ENCODE measurements at regions not wholly inside any gene's neighbourhood (a gene's known extent, or its start where the extent isn't known, plus 50 kb on each side); places are given as distances from the start of the nearest gene placed in this dataset.
"Not testable (repeated sequence)": the region's sequence is repeated elsewhere in the genome, so short reads cannot be mapped to it uniquely, and the experiment has no call there.

DNA sequence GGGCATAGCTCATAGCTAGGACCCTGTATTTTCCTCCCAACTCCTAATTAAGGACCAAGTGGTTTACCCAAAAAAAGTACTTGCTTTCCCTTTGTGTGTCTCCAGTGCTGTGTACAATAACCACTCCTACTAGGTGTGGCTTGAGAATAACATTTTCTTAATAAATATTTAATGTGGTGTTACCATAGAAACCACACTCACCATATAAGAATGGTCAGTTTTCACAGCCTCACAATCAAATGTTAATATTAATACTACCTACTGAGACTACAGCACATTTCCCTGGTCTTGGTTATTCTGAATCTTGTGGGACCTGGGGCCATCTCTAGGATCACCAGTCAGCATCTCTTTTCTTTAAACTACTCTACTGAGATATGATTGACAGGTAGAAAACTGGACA lies 83.5 kb upstream of the BCAR3 start:
- TF ChIP-seq, protein P1, sequence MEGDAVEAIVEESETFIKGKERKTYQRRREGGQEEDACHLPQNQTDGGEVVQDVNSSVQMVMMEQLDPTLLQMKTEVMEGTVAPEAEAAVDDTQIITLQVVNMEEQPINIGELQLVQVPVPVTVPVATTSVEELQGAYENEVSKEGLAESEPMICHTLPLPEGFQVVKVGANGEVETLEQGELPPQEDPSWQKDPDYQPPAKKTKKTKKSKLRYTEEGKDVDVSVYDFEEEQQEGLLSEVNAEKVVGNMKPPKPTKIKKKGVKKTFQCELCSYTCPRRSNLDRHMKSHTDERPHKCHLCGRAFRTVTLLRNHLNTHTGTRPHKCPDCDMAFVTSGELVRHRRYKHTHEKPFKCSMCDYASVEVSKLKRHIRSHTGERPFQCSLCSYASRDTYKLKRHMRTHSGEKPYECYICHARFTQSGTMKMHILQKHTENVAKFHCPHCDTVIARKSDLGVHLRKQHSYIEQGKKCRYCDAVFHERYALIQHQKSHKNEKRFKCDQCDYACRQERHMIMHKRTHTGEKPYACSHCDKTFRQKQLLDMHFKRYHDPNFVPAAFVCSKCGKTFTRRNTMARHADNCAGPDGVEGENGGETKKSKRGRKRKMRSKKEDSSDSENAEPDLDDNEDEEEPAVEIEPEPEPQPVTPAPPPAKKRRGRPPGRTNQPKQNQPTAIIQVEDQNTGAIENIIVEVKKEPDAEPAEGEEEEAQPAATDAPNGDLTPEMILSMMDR (conservative IDR thresholded peaks at IDR 0.05; ENCODE audit: low read depth, low read length) = no peak
- no peak for DNase-seq (ENCODE audit: low read depth)
- no peak overlapping the region for H3K4me3 ChIP-seq (ENCODE audit: low read depth, low read length)

DNA sequence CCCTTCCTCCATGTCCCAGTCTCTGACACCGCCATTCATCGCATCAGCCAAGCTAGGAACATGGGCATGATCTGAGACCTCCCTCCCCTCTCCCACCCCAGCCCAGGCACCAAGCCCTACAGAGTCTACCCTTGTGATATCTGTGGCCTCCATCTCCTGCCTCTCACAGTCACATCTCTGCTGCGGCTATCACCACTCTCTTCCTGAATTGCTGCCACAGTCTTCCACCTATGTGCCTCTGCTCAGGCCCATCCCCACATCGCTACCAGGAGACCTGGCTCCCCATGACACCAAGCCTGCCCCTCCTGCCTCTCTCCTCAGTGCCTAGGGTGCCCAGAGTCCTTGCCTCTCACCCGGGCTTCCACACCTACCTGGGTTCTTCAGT lies 82.7 kb upstream of the BCAR3 start:
- H3K4me3 ChIP-seq (ENCODE audit: low read depth, low read length) = no peak overlapping the region
- DNase-seq (ENCODE audit: low read depth) = no peak
- TF ChIP-seq, protein P1 (conservative IDR thresholded peaks at IDR 0.05; ENCODE audit: low read depth, low read length) = no peak

DNA sequence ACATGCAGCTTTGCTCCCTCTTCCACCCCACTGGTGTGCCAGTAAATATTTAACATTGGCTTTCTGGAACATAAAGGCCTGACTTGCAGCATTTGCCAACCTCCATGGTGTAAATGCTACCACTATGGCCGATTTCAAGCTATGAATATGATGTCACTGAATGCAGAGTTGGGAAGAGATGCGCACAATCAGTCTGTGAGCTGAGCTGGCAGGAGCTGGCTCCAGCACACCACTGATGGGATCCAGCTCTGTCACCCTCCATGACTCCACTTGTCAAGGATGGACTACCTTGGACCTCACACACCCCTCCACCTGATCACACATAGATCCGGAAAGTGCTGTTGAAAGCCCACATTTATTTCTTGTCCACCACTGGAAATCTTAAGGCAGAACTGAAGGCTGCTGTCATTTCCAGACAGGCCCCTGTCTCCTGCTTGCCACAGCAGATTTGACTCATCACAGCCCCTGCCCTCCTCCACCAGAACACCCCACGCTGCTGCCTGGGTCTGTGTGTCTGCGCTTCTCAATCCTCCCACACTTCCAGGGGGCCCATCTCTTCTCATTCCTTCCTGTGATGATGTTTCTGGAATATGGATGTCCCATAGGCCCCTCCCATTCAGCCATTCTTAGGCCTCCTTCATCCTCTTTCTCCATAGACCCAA lies 82.2 kb upstream of the BCAR3 start:
- TF ChIP-seq, protein P1 (conservative IDR thresholded peaks at IDR 0.05; ENCODE audit: low read depth, low read length) = no peak
- DNase-seq (ENCODE audit: low read depth) = no peak
- no peak overlapping the region for H3K4me3 ChIP-seq (ENCODE audit: low read depth, low read length)

DNA sequence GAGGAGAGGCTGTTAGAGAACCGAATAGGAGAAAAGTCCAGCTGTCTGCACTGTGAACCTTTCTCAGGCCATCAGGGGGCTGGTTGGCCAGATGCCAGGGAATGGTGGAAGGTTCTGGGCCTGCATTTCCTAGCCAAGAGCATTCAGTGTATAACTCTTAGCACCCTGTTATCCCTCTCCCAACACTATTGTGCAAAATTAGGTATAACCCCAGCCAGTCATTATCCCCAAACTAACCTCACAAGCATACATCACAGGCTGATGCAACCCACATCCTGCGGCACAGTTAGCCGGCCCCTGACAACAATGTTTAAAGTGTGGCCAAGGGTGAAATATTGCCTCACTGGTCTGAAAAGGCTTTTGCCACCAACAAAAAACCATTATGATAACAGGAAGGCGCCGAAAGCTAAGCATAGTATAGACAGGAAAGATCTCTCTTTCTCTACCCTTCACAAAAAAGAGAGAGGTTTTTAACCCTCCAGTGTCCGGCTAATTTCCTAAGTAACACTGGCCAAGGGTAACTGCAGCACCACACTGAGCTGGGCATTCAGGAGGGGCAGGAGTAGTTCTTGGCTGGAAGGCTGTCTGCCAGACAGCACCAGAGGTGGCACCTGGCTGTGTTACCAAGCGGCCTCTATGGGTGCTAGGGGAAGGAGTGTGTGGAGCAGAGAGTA lies 77.3 kb upstream of the BCAR3 start:
- TF ChIP-seq, protein P1 (conservative IDR thresholded peaks at IDR 0.05; ENCODE audit: low read depth, low read length) = no peak
- no peak for DNase-seq (ENCODE audit: low read depth)
- no peak overlapping the region for H3K4me3 ChIP-seq (ENCODE audit: low read depth, low read length)

DNA sequence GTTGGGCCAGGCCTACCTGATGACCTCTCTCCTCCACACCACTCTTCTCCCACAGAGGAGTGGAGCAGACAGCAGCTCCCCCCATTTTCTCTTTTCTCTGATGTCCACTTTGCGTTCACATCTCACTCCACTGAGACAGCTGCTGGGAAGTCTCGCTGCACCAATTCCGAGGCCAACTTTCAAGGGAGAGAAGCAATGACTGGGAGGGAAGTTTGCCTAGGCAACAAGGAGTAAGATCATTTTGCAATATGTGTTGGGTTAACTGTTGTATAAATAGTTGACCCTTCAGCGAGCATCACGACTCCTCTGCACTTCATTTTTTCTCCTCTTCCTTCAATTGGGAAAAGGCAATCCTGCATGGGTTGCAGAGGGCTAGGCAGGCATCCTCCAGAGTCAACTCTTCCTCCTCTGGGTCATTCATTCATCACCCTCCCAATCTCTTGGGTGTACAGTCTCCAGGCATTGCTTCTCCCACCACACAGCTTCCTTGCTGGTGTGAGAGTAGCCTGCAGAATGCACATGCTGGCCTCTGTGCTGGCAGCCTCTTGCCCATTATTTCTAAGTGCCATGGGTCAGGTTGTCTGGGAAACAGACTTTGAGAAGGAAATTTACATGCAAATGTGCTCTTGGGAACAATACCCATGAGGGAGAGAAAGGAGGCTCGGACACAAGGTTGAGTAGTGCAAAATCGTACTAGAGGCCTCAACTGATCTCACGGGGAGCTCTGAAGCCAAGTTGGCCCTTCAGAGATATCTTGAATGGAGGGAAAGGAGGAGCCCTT lies 75.8 kb upstream of the BCAR3 start:
- H3K4me3 ChIP-seq (ENCODE audit: low read depth, low read length) = no peak overlapping the region
- DNase-seq (ENCODE audit: low read depth) = no peak
- TF ChIP-seq, protein P1 (conservative IDR thresholded peaks at IDR 0.05; ENCODE audit: low read depth, low read length) = no peak

DNA sequence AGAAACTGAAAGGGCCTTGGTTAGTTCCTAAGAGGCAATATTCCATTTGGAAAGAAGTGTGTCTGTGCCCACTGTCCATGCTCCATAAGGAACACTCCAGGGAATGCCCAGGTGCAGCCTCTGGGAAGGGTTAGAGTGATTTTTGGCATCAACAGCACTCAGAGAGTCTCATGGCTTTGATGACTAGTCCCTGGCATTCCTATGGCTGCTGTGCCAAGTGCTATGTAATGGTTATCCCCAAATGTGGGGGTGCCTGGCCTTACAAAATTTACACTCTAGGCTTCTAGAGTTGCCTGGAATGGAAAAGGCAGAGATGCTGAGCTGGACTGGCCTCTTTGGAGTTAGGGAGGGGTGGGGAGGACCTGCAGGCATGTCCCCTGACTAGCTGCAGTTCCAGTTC lies 75.0 kb upstream of the BCAR3 start:
- TF ChIP-seq, protein P1 (conservative IDR thresholded peaks at IDR 0.05; ENCODE audit: low read depth, low read length) = no peak
- no peak overlapping the region for H3K4me3 ChIP-seq (ENCODE audit: low read depth, low read length)
- no peak for DNase-seq (ENCODE audit: low read depth)

DNA sequence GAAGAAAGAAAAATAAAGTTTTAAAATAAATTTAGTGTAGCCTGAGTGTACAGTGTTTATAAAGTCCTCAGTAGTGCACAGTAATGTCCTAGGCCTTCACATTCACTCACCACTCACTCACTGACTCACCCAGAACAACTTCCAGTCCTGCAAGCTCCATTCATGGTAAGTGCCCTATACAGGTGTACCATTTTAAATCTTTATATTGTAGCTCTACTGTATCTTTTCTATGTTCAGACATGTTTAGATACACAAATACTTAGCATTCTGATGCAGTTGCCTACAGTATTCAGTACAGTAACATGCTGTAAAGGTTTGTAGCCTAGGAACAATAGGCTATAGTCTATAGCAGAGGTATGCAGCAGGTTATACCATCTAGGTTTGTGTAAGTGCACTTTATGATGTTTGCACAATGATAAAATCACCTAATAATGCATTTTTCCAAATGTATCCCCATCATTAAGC lies 73.6 kb upstream of the BCAR3 start:
- DNase-seq (ENCODE audit: low read depth); H3K4me3 ChIP-seq (ENCODE audit: low read depth, low read length): not testable (repeated sequence)

All from epithelial cell of proximal tubule (primary cell).